Neuronal stem cell (in vitro differentiated cells): ENCODE measurements at regions not wholly inside any gene's neighbourhood (a gene's known extent, or its start where the extent isn't known, plus 50 kb on each side); places are given as distances from the start of the nearest gene placed in this dataset.

Experiments
- DNase-seq: peaks from one replicate; pipeline ENCODE4 v3.0.0-alpha.2; 2013; ENCODE audit warnings: low spot score
- H2AFZ ChIP-seq: one replicate; pipeline ENCODE4 v1.6.1; 2013; ENCODE audit warnings: mild to moderate bottlenecking, low read length, inconsistent platforms
- H2AK5ac ChIP-seq: 2 replicates; pipeline ENCODE4 v1.6.1; 2013; ENCODE audit warnings: low read depth, mild to moderate bottlenecking, inconsistent platforms, low read length, moderate library complexity, mixed read lengths
- H2BK120ac ChIP-seq: 2 replicates; pipeline ENCODE4 v1.6.1; 2013; ENCODE audit warnings: low read depth, mild to moderate bottlenecking, inconsistent platforms, low read length, moderate library complexity, mixed read lengths
- H2BK12ac ChIP-seq: one replicate; pipeline ENCODE4 v1.6.1; 2013; ENCODE audit warnings: low read length, inconsistent platforms
- H2BK15ac ChIP-seq: 2 replicates; pipeline ENCODE4 v1.6.1; 2013; ENCODE audit warnings: mild to moderate bottlenecking, low read length, inconsistent platforms, mixed read lengths
- H2BK5ac ChIP-seq: one replicate; pipeline ENCODE4 v1.6.1; 2013; ENCODE audit warnings: inconsistent platforms, mild to moderate bottlenecking, low read length, moderate library complexity
- H3K14ac ChIP-seq: one replicate; pipeline ENCODE4 v1.6.1; 2013; ENCODE audit warnings: low read length, inconsistent platforms
- H3K18ac ChIP-seq: 2 replicates; pipeline ENCODE4 v1.6.1; 2013; ENCODE audit warnings: low read length, inconsistent platforms
- H3K23ac ChIP-seq: 2 replicates; pipeline ENCODE4 v1.6.1; 2013; ENCODE audit warnings: low read depth, mild to moderate bottlenecking, mixed read lengths, low read length, inconsistent platforms; ENCODE audit not compliant: poor library complexity
- H3K27ac ChIP-seq: replicated peaks from 3 replicates; pipeline ENCODE4 v1.5.1; 2013; ENCODE audit warnings: low read length, inconsistent platforms
- H3K27me3 ChIP-seq, 3 experiments: 2 replicates each; pipeline ENCODE4 v1.6.1; 2013; ENCODE audit warnings: low read length in 3 of 3, mild to moderate bottlenecking in 2 of 3, inconsistent platforms in 1 of 3, low read depth in 1 of 3, mixed read lengths in 1 of 3, moderate library complexity in 1 of 3; ENCODE audit not compliant: control insufficient read depth in 3 of 3, insufficient read depth in 3 of 3
- H3K36me3 ChIP-seq, 2 donors: replicated peaks in 1 of 2; 2 replicates each; pipeline ENCODE4 v1.6.1; 2013; ENCODE audit warnings: low read length in 2 of 2; ENCODE audit not compliant: control insufficient read depth in 2 of 2, insufficient read depth in 2 of 2
- H3K4ac ChIP-seq: 2 replicates; pipeline ENCODE4 v1.6.1; 2013; ENCODE audit warnings: inconsistent platforms, mild to moderate bottlenecking, low read length, moderate library complexity
- H3K4me1 ChIP-seq, 2 donors: 1 replicate in 1 of 2; 2 replicates in 1 of 2; pipeline ENCODE4 v1.6.1; 2013; ENCODE audit warnings: low read length in 2 of 2, low read depth in 1 of 2; ENCODE audit not compliant: control insufficient read depth in 2 of 2, insufficient read depth in 1 of 2
- H3K4me2 ChIP-seq: one replicate; pipeline ENCODE4 v1.6.1; 2013; ENCODE audit warnings: mild to moderate bottlenecking, low read length, inconsistent platforms; ENCODE audit not compliant: insufficient read depth, poor library complexity, severe bottlenecking
- H3K4me3 ChIP-seq, 2 donors: 2 replicates each; pipeline ENCODE4 v1.5.1; 2013; ENCODE audit warnings: low read length in 2 of 2, mild to moderate bottlenecking in 2 of 2, inconsistent platforms in 1 of 2, moderate library complexity in 1 of 2
- H3K79me1 ChIP-seq: one replicate; pipeline ENCODE4 v1.6.1; 2013; ENCODE audit warnings: low read depth, mild to moderate bottlenecking, inconsistent platforms, low read length, moderate library complexity
- H3K9ac ChIP-seq: one replicate; pipeline ENCODE4 v1.6.1; 2013; ENCODE audit warnings: mild to moderate bottlenecking, low read depth, low read length, inconsistent platforms; ENCODE audit not compliant: poor library complexity
- H3K9me3 ChIP-seq, 2 donors: replicated peaks in 1 of 2; 2 replicates each; pipeline versions ENCODE3 to v1.6.1; 2013; ENCODE audit warnings: low read length in 2 of 2, mild to moderate bottlenecking in 2 of 2, inconsistent platforms in 1 of 2, low read depth in 1 of 2, mixed read lengths in 1 of 2, moderate library complexity in 1 of 2; ENCODE audit not compliant: control insufficient read depth in 2 of 2, insufficient read depth in 1 of 2
- H4K8ac ChIP-seq: one replicate; pipeline ENCODE4 v1.6.1; 2013; ENCODE audit warnings: low read depth, mild to moderate bottlenecking, inconsistent platforms, low read length, moderate library complexity
- H4K91ac ChIP-seq: one replicate; pipeline ENCODE4 v1.6.1; 2013; ENCODE audit warnings: low read length, low read depth, mild to moderate bottlenecking, inconsistent platforms; ENCODE audit not compliant: poor library complexity
- WGBS, 2 donors: extraction: QIAGEN DNeasy Blood & Tissue Kit; methylation state at CpG; one replicate each; pipeline ENCODE4 v1.1.7; 2013; ENCODE audit warnings: missing lambda C conversion rate in 2 of 2, mixed read lengths in 1 of 2; ENCODE audit not compliant: insufficient read length in 2 of 2, insufficient replicate concordance in 1 of 2; ENCODE audit errors: extremely low coverage in 2 of 2; 5-methylcytosine and 5-hydroxymethylcytosine counted together

GRCh38 chr3:144060881-144061280 lies 89.3 kb downstream of the DIPK2A start:
- Histone ChIP-seq H3K14ac (no peak overlapping the region), H3K4me1 (no peaks in the 10 kb centered on the region), H3K27ac (no peak overlapping the region), H3K23ac (no peak overlapping the region), H4K8ac (no peak overlapping the region), H3K9me3 (no peaks in the 10 kb centered on the region), H3K4ac (no peak overlapping the region), H2BK12ac (no peak overlapping the region), H3K36me3 (no peaks in the 10 kb centered on the region), H3K18ac (no peak overlapping the region), H3K79me1 (no peaks in the 10 kb centered on the region), H2BK5ac (no peak overlapping the region), H2AK5ac (no peak overlapping the region), H3K27me3 (no peaks in the 10 kb centered on the region), H3K4me2 (no peak overlapping the region), H2BK15ac (no peak overlapping the region), H2BK120ac (no peak overlapping the region), H2AFZ (no peak overlapping the region), H3K4me3 (no peak overlapping the region), H4K91ac (no peak overlapping the region), H3K9ac (no peak overlapping the region)
- WGBS, 2 donors = no CpG with 5 or more reads among the region's 11 CpGs
- DNase-seq = no peak

- Histone ChIP-seq H3K4ac (no peak overlapping the region), H4K91ac (no peak overlapping the region), H3K4me1 (no peaks in the 10 kb centered on the region), H2BK12ac (no peak overlapping the region), H3K4me3 (no peak overlapping the region), H3K9ac (no peak overlapping the region), H4K8ac (no peak overlapping the region), H3K36me3 (no peaks in the 10 kb centered on the region), H2AFZ (no peak overlapping the region), H3K27ac (no peak overlapping the region), H2BK5ac (no peak overlapping the region), H2BK120ac (no peak overlapping the region), H3K4me2 (no peak overlapping the region), H3K14ac (no peak overlapping the region), H3K9me3 (no peaks in the 10 kb centered on the region), H2AK5ac (no peak overlapping the region), H3K27me3 (no peaks in the 10 kb centered on the region), H3K23ac (no peak overlapping the region), H3K79me1 (no peaks in the 10 kb centered on the region), H3K18ac (no peak overlapping the region), H2BK15ac (no peak overlapping the region)
- DNase-seq = no peak
- WGBS, 2 donors = no CpG with 5 or more reads among the region's 2 CpGs
These were observed 91.7 kb downstream of the DIPK2A start for GRCh38 chr3:144063306-144063705.

- Histone ChIP-seq H2AK5ac (no peak overlapping the region), H3K14ac (no peak overlapping the region), H3K4me2 (no peak overlapping the region), H3K27me3 (no peaks in the 10 kb centered on the region), H3K4me3 (no peak overlapping the region), H3K27ac (no peak overlapping the region), H4K91ac (no peak overlapping the region), H2BK120ac (no peak overlapping the region), H2AFZ (no peak overlapping the region), H3K79me1 (no peaks in the 10 kb centered on the region), H3K9ac (no peak overlapping the region), H3K18ac (no peak overlapping the region), H3K4ac (no peak overlapping the region), H3K23ac (no peak overlapping the region), H4K8ac (no peak overlapping the region), H3K9me3 (peaks cover 3 to 16% of the 10 kb centered on the region in 2 donors), H3K4me1 (no peaks in the 10 kb centered on the region), H3K36me3 (no peaks in the 10 kb centered on the region), H2BK15ac (no peak overlapping the region), H2BK5ac (no peak overlapping the region), H2BK12ac (no peak overlapping the region)
- no CpG with 5 or more reads among the region's 3 CpGs for WGBS, 2 donors
- DNase-seq = no peak
These were observed 95.4 kb downstream of the DIPK2A start for GRCh38 chr3:144067059-144067458.

- H3K14ac ChIP-seq = no peak overlapping the region
- H4K8ac ChIP-seq = no peak overlapping the region
- no peak overlapping the region for H3K18ac ChIP-seq
- H2AFZ ChIP-seq = no peak overlapping the region
- no peak overlapping the region for H3K9ac ChIP-seq
- peaks cover 3 to 22% of the 10 kb centered on the region in 2 donors for H3K9me3 ChIP-seq
- H2BK12ac ChIP-seq = no peak overlapping the region
- no peak overlapping the region for H2BK5ac ChIP-seq
- H3K4me1 ChIP-seq = no peaks in the 10 kb centered on the region
- no peaks in the 10 kb centered on the region for H3K27me3 ChIP-seq
- no peaks in the 10 kb centered on the region for H3K79me1 ChIP-seq
- no peak overlapping the region for H3K27ac ChIP-seq
- no peak overlapping the region for H3K4ac ChIP-seq
- no peak overlapping the region for H4K91ac ChIP-seq
- H3K4me3 ChIP-seq = no peak overlapping the region
- H3K23ac ChIP-seq = no peak overlapping the region
- H2BK120ac ChIP-seq = no peak overlapping the region
- DNase-seq = no peak
- H2BK15ac ChIP-seq = no peak overlapping the region
- no peak overlapping the region for H3K4me2 ChIP-seq
- no peak overlapping the region for H2AK5ac ChIP-seq
- no peaks in the 10 kb centered on the region for H3K36me3 ChIP-seq
- WGBS, 2 donors = no CpG with 5 or more reads among the region's 1 CpG
These were observed 102.1 kb downstream of the DIPK2A start for GRCh38 chr3:144073698-144074097.
